ENCODE measurements at regions not wholly inside any gene's neighbourhood (a gene's known extent, or its start where the extent isn't known, plus 50 kb on each side); places are given as distances from the start of the nearest gene placed in this dataset.

GRCh38 chr5:53350368-53350767 is 130.1 kb upstream of the FST start:
- TF ChIP-seq POLR2A (IDR thresholded peaks at IDR 0.05) (no peak), CTCF (IDR thresholded peaks at IDR 0.05) (no peak), POLR2AphosphoS5 (IDR thresholded peaks at IDR 0.05) (no peak)

Measured in breast epithelium (tissue), 3 donors.